LNCaP clone FGC (cell line): ENCODE measurements at regions not wholly inside any gene's neighbourhood (a gene's known extent, or its start where the extent isn't known, plus 50 kb on each side); places are given as distances from the start of the nearest gene placed in this dataset.

Source experiments
- DNase-seq: peaks from one replicate; pipeline ENCODE4 v3.0.0-alpha.2; 2011; ENCODE audit warnings: low read depth
- H3K4me3 ChIP-seq: 2 replicates; pipeline ENCODE4 v1.5.1; 2011; ENCODE audit warnings: mild to moderate bottlenecking, low read depth, low read length, control low read depth
- TF ChIP-seq, protein P1 (sequence below): IDR thresholded peaks from 2 replicates; pipeline ENCODE4 v1.5.1; 2012; ENCODE audit warnings: mild to moderate bottlenecking; ENCODE audit not compliant: control insufficient read depth, insufficient read depth; ENCODE audit errors: extremely low read depth

DNA sequence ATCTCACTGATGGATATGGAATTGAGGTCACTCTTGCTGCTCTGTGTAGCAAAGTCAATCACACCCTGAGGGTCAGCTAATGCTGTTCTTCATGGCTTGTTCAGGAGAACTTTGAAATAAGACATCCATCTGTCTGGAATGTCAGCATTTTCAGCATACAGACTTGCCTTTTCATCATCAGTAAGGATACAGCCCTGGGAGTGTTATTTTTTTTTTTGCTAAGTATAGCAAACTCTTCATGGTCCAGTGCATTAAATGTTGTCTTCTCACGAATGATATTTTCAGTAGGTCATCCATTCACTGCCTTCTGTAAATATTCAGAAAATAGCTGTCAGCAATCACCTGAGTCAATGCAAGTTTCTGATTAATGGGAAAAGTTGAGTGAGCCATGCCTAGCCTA, 268.8 kb upstream of the SMIM31 start:
- TF ChIP-seq, protein P1, sequence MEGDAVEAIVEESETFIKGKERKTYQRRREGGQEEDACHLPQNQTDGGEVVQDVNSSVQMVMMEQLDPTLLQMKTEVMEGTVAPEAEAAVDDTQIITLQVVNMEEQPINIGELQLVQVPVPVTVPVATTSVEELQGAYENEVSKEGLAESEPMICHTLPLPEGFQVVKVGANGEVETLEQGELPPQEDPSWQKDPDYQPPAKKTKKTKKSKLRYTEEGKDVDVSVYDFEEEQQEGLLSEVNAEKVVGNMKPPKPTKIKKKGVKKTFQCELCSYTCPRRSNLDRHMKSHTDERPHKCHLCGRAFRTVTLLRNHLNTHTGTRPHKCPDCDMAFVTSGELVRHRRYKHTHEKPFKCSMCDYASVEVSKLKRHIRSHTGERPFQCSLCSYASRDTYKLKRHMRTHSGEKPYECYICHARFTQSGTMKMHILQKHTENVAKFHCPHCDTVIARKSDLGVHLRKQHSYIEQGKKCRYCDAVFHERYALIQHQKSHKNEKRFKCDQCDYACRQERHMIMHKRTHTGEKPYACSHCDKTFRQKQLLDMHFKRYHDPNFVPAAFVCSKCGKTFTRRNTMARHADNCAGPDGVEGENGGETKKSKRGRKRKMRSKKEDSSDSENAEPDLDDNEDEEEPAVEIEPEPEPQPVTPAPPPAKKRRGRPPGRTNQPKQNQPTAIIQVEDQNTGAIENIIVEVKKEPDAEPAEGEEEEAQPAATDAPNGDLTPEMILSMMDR, result no peak
- H3K4me3 ChIP-seq, result no peak overlapping the region

DNA sequence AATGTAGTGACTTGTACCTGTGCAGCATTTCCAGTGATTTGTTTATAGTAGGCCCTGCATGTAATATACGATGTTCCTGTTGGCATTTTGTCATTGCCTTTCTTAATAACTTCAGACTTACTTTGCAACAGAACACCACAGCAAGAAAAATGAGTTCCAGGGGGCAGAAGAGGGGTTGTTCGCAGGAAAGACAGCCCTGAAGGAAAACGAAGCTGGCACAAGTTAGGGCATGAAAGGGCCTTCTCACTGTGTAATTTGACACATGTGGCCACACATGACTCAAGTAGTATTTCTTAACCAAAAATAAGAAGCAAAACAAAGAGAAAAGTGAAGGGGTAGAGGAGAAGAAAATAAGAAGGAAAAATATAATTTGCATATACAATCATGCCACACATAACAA, 265.8 kb upstream of the SMIM31 start:
- TF ChIP-seq, protein P1, result no peak
- no peak overlapping the region for H3K4me3 ChIP-seq
- no peak for DNase-seq

More for the DNA sequence above, 268.8 kb upstream of the SMIM31 start:
- no peak for DNase-seq

DNA sequence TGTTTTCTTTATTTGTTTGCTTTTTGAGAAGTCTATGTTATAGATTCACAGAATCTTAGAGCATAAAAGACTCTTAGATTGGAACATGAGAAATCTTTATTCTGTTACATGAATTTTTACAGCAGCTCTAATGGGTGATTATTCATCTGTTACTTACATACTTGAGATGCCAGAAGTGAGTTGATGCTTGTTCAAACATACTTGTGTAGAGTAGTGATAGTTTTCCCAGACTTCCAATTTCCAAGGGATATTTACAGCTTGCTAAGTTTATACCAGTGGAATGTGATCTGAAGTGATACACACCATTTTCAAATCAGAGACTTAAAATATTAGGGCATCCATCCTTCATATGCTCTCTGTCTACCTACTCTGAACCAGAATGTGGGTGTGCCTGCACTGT, 252.9 kb upstream of the SMIM31 start:
- no peak for DNase-seq
- TF ChIP-seq, protein P1, result no peak
- no peak overlapping the region for H3K4me3 ChIP-seq

DNA sequence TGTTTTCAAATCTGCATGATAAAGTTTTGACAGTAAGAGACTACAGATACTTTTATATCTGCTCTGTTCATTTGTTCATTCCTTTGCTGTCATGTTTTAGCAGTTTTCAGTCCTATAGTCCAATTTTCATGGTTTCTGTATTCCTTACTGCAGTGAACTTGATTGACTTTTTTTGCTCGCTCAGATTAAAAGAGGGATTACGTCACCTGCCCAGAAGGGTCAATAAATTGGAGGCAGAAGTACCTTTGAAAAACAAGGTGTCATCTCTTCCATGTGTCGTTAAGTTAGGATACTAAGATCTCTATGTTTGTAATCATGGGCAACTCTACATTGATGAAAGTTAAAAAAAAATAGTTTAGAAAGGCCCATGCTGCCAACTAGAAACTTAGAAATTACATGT, 250.1 kb upstream of the SMIM31 start:
- TF ChIP-seq, protein P1, result no peak
- H3K4me3 ChIP-seq, result no peak overlapping the region
- no peak for DNase-seq

DNA sequence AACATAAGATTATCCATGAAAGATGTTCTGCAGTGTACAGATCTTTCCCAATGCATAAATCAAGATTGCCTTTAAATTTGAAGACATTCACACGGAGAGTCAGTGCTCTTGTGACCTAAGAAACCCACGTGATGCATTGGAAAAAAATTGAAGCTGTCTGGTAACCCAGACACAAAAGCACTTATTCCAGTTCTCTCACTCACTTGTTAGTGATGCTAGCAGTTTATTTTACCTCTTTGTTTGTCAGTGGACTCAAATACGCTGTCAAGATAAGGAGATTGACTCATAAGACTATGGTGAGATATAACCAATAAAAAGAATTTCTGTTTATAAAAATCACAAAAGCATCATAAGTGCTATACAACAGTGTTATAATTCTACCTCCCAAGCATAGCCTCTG, 245.8 kb upstream of the SMIM31 start:
- TF ChIP-seq, protein P1, result no peak
- H3K4me3 ChIP-seq, result no peak overlapping the region
- no peak for DNase-seq

DNA sequence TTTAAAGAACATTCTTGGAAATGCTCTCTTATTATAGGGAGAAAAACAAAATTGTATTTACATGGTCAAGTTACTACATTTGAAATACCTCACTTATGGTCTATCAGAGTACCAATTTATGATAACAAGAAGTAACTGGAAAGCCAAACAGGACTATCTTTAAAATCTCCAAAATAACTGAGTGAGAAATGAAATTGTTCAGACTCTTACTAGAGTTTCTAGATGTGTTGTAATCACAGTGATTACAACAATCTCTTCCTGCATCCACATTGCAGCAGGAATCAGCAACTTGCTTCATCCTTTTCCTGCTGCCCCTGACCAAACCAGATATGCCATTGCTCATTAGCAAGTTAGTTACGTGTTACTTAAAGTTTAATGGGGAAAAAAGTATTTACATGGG, 245.2 kb upstream of the SMIM31 start:
- TF ChIP-seq, protein P1, result no peak
- no peak for DNase-seq
- no peak overlapping the region for H3K4me3 ChIP-seq

DNA sequence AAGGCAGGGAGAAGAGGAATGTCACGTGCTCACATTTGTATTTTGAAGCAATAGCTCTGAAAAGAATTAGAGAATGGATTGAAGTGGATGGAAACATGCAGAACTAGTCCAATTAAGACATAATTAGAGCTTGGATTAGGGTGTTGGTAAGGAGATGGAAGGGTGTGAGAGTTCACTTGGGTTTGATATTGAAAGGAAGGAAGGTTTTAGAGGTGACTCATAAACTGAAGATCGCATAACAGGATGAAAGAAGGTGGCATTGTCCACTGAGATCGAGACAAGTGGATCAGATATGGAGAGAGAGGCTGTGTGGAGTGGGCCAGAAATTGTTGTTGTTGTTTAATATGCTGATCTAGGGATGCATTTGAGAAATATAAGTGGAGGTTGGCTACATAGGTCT, 244.0 kb upstream of the SMIM31 start:
- DNase-seq, result no peak
- no peak overlapping the region for H3K4me3 ChIP-seq
- TF ChIP-seq, protein P1, result no peak
